ENCODE measurements at regions not wholly inside any gene's neighbourhood (a gene's known extent, or its start where the extent isn't known, plus 50 kb on each side); places are given as distances from the start of the nearest gene placed in this dataset.

- intact Hi-C loops (cut with DNase I), result no loop called here
- no peak for DNase-seq
- no peak for ATAC-seq
- Histone ChIP-seq H3K4me3 (no peak overlapping the region), H3K4me1 (no peaks in the 10 kb centered on the region), H3K27me3 (ENCODE audit: low read depth) (no peaks in the 10 kb centered on the region), H3K36me3 (no peaks in the 10 kb centered on the region), H3K9me3 (no peaks in the 10 kb centered on the region), H3K27ac (no peak overlapping the region)
- no peak for TF ChIP-seq CTCF (IDR thresholded peaks at IDR 0.05)
These were observed 1008.0 kb downstream of the PCDH9 start for GRCh38 chr13:66222127-66222526.

- H3K27ac ChIP-seq, result no peak overlapping the region
- no peaks in the 10 kb centered on the region for H3K36me3 ChIP-seq
- H3K4me1 ChIP-seq, result no peaks in the 10 kb centered on the region
- no peaks in the 10 kb centered on the region for H3K27me3 ChIP-seq (ENCODE audit: low read depth)
- no peak for DNase-seq
- ATAC-seq, result no peak
- no peak overlapping the region for H3K4me3 ChIP-seq
- intact Hi-C loops (cut with DNase I), result no loop called here
- TF ChIP-seq CTCF (IDR thresholded peaks at IDR 0.05), result no peak
- H3K9me3 ChIP-seq, result no peaks in the 10 kb centered on the region
These were observed 1010.6 kb downstream of the PCDH9 start for GRCh38 chr13:66219506-66219905.

DNA sequence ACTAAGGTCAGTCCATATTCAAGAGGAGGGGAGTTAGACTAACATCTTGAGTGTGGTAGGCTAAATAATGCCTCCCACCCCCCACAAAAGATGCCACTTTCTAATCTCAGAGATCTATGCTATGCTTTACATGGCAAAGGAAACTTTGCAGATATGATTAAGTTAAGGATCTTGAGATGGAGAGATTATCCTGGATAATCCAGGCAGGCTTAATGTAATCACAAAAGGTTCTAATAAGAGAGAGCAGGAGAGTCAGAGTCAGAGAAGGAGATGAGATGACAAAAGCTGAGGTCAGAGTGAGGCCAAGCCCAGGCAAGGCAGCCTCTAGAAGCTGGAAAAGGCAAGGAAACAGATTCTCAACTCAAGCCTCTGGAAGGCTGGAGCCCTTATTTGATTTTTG, 1011.6 kb downstream of the PCDH9 start:
- no peaks in the 10 kb centered on the region for H3K9me3 ChIP-seq
- H3K36me3 ChIP-seq, result no peaks in the 10 kb centered on the region
- ATAC-seq, result no peak
- no peak overlapping the region for H3K4me3 ChIP-seq
- H3K4me1 ChIP-seq, result no peaks in the 10 kb centered on the region
- DNase-seq, result no peak
- TF ChIP-seq CTCF (IDR thresholded peaks at IDR 0.05), result no peak
- no peak overlapping the region for H3K27ac ChIP-seq
- no peaks in the 10 kb centered on the region for H3K27me3 ChIP-seq (ENCODE audit: low read depth)
- intact Hi-C loops (cut with DNase I), result no loop called here

- intact Hi-C loops (cut with DNase I), result no loop called here
- H3K4me3 ChIP-seq, result no peak overlapping the region
- H3K27ac ChIP-seq, result no peak overlapping the region
- no peaks in the 10 kb centered on the region for H3K27me3 ChIP-seq (ENCODE audit: low read depth)
- H3K9me3 ChIP-seq, result no peaks in the 10 kb centered on the region
- DNase-seq, result no peak
- TF ChIP-seq CTCF (IDR thresholded peaks at IDR 0.05), result no peak
- no peaks in the 10 kb centered on the region for H3K36me3 ChIP-seq
- no peak for ATAC-seq
- no peaks in the 10 kb centered on the region for H3K4me1 ChIP-seq
These were observed 1013.4 kb downstream of the PCDH9 start for GRCh38 chr13:66216728-66217127.

DNA sequence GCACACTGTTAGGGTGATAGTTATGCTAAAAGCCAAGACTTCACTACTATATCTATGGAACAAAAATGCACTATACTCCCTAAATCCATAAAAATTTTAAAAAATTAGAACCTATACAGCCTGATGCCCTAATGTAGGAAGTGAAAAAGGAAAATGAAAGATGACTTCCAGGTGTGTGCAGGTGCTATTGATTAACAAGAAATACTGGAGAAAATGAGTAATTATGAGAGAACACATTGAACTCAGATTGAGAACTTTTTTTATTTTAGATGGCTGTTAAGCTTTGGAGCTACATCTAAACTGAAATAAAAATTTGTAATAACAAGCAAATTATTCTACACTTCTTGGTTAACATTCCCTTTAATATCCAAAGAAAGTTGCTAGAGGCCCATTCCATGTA, 1015.7 kb downstream of the PCDH9 start:
- no peak for TF ChIP-seq CTCF (IDR thresholded peaks at IDR 0.05)
- ATAC-seq (no peak), DNase-seq (no peak)
- no peaks in the 10 kb centered on the region for H3K9me3 ChIP-seq
- intact Hi-C loops (cut with DNase I), result no loop called here
- no peaks in the 10 kb centered on the region for H3K27me3 ChIP-seq (ENCODE audit: low read depth)
- no peaks in the 10 kb centered on the region for H3K36me3 ChIP-seq
- H3K4me3 ChIP-seq, result no peak overlapping the region
- H3K4me1 ChIP-seq, result no peaks in the 10 kb centered on the region
- no peak overlapping the region for H3K27ac ChIP-seq

DNA sequence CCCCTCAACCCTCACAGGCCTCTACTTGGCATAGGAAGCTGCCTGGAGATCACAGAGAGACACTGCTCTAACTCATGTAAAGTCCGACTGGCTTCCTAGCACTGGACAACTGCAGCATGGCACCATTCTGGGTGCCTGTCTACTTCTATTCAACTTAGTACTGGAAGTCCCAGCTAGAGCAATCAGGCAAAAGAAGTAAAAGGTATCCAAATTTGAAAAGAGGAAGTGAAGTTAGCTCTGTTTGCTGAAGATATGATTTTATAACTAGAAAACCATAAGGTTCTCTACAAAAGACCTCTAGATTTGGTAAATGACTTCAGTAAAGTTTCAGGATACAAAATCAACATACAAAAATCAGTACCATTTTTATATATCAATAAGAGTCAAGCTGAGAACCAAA, 1017.6 kb downstream of the PCDH9 start:
- intact Hi-C loops (cut with DNase I), result no loop called here
- DNase-seq (no peak), ATAC-seq (no peak)
- no peaks in the 10 kb centered on the region for H3K27me3 ChIP-seq (ENCODE audit: low read depth)
- no peaks in the 10 kb centered on the region for H3K9me3 ChIP-seq
- H3K4me3 ChIP-seq, result no peak overlapping the region
- H3K36me3 ChIP-seq, result no peaks in the 10 kb centered on the region
- H3K4me1 ChIP-seq, result no peaks in the 10 kb centered on the region
- no peak overlapping the region for H3K27ac ChIP-seq
- no peak for TF ChIP-seq CTCF (IDR thresholded peaks at IDR 0.05)

Data from lower lobe of right lung (tissue), 2 donors.